NB4 (cell line): ENCODE measurements at regions not wholly inside any gene's neighbourhood (a gene's known extent, or its start where the extent isn't known, plus 50 kb on each side); places are given as distances from the start of the nearest gene placed in this dataset.

ENCODE experiments used
- DNase-seq: peaks from one replicate; pipeline ENCODE4 v3.0.0; 2010; ENCODE audit warnings: low read depth
- H3K4me3 ChIP-seq: one replicate; pipeline ENCODE4 v1.5.1; 2011; ENCODE audit warnings: mild to moderate bottlenecking, low read depth, low read length, moderate library complexity
- MYC ChIP-seq: IDR thresholded peaks from 2 replicates; pipeline ENCODE4 v1.6.1; 2011; ENCODE audit warnings: low read depth, low read length
- POLR2A ChIP-seq: IDR thresholded peaks from 2 replicates; pipeline ENCODE4 v1.6.1; 2011; ENCODE audit warnings: mild to moderate bottlenecking; ENCODE audit not compliant: insufficient read length; ENCODE audit errors: extremely low read depth
- TF ChIP-seq, protein P1 (sequence below): IDR thresholded peaks from one replicate; pipeline ENCODE4 v1.5.1; 2012; ENCODE audit warnings: low read depth, low read length
- TF ChIP-seq, protein P2 (sequence below): IDR thresholded peaks from 2 replicates; pipeline ENCODE4 v1.6.1; 2011; ENCODE audit warnings: low read depth, low read length

GRCh38 chr14:59117754-59118528, 70.5 kb upstream of the DAAM1 start:
- H3K4me3 ChIP-seq: no peak overlapping the region
- no peak for DNase-seq
- TF ChIP-seq POLR2A: no peak
- TF ChIP-seq, protein P1, sequence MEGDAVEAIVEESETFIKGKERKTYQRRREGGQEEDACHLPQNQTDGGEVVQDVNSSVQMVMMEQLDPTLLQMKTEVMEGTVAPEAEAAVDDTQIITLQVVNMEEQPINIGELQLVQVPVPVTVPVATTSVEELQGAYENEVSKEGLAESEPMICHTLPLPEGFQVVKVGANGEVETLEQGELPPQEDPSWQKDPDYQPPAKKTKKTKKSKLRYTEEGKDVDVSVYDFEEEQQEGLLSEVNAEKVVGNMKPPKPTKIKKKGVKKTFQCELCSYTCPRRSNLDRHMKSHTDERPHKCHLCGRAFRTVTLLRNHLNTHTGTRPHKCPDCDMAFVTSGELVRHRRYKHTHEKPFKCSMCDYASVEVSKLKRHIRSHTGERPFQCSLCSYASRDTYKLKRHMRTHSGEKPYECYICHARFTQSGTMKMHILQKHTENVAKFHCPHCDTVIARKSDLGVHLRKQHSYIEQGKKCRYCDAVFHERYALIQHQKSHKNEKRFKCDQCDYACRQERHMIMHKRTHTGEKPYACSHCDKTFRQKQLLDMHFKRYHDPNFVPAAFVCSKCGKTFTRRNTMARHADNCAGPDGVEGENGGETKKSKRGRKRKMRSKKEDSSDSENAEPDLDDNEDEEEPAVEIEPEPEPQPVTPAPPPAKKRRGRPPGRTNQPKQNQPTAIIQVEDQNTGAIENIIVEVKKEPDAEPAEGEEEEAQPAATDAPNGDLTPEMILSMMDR: no peak
- no peak for TF ChIP-seq MYC
- TF ChIP-seq, protein P2, sequence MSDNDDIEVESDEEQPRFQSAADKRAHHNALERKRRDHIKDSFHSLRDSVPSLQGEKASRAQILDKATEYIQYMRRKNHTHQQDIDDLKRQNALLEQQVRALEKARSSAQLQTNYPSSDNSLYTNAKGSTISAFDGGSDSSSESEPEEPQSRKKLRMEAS: no peak

GRCh38 chr14:59120921-59121320, 67.5 kb upstream of the DAAM1 start:
- DNase-seq: no peak
- TF ChIP-seq, protein P1: no peak
- TF ChIP-seq, protein P2: no peak
- TF ChIP-seq POLR2A: no peak

DNA sequence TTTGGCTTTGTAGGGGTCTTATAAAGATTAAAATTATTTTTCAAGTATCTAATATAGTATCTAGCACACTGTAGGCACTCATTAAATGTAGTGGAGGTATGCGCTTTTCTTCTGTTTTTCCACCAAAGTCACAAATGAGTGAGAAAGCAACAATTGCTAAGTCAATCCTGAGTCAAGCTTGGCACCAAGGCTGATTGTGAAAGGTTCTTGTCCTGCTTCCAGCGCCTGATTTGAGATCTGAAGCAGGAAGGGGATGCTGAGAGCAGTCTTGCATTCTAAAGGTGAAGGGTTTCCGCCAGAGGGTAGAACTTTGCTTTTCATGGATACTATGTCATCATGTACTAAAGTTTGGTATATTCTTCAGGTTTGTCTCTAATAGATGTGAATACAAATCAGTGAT, 64.9 kb upstream of the DAAM1 start:
- no peak for DNase-seq
- no peak overlapping the region for H3K4me3 ChIP-seq
- TF ChIP-seq, protein P1: no peak
- TF ChIP-seq, protein P2: no peak
- no peak for TF ChIP-seq POLR2A
- no peak for TF ChIP-seq MYC

More at GRCh38 chr14:59120921-59121320, 67.5 kb upstream of the DAAM1 start:
- no peak overlapping the region for H3K4me3 ChIP-seq

GRCh38 chr14:59123975-59124374, 64.5 kb upstream of the DAAM1 start:
- H3K4me3 ChIP-seq: no peak overlapping the region
- no peak for DNase-seq
- no peak for TF ChIP-seq MYC
- TF ChIP-seq, protein P1: no peak
- TF ChIP-seq, protein P2: no peak
- TF ChIP-seq POLR2A: no peak

- no peak for TF ChIP-seq POLR2A
- TF ChIP-seq, protein P2: no peak
- TF ChIP-seq MYC: no peak
- TF ChIP-seq, protein P1: no peak
These were observed 63.3 kb upstream of the DAAM1 start for GRCh38 chr14:59125156-59125555.

More at GRCh38 chr14:59125156-59125555, 63.3 kb upstream of the DAAM1 start:
- DNase-seq: no peak
- no peak overlapping the region for H3K4me3 ChIP-seq
